Tibial nerve (tissue), 4 donors: ENCODE measurements at regions not wholly inside any gene's neighbourhood (a gene's known extent, or its start where the extent isn't known, plus 50 kb on each side); places are given as distances from the start of the nearest gene placed in this dataset.
A peak's percentile ranks its signal among the peaks of the same experiment; 100 is the strongest.
"Not testable (repeated sequence)": the region's sequence is repeated elsewhere in the genome, so short reads cannot be mapped to it uniquely, and the experiment has no call there.

ENCODE experiments used
- DNase-seq, 2 donors: peaks; one replicate each; pipeline ENCODE4 v3.0.0-alpha.2; 2019; ENCODE audit warnings: low spot score in 2 of 2
- H3K27ac ChIP-seq, 4 donors: fragments of 200-600 bp; sonication (generic) in 3 of 4; one replicate each; pipeline ENCODE4 v1.5.1; 2017 to 2019; ENCODE audit warnings: mild to moderate bottlenecking in 1 of 4
- H3K27me3 ChIP-seq, 2 donors: fragments of 200-600 bp; sonication (generic) in 1 of 2; one replicate each; pipeline versions ENCODE4 v1.5.1 to v1.6.0; 2017 to 2019
- H3K36me3 ChIP-seq, 3 donors: fragments of 200-600 bp; sonication (generic); one replicate each; pipeline ENCODE4 v1.5.1; 2018 to 2019
- H3K4me1 ChIP-seq, 4 donors: fragments of 200-600 bp; sonication (generic) in 3 of 4; one replicate each; pipeline ENCODE4 v1.5.1; 2017 to 2019
- H3K4me3 ChIP-seq, 4 donors: fragments of 200-600 bp; sonication (generic) in 3 of 4; one replicate each; pipeline ENCODE4 v1.5.1; 2017 to 2019; ENCODE audit warnings: mild to moderate bottlenecking in 1 of 4, moderate library complexity in 1 of 4
- H3K9me3 ChIP-seq, 4 donors: fragments of 200-600 bp; sonication (generic) in 3 of 4; one replicate each; pipeline ENCODE4 v1.5.1; 2017 to 2019
- CTCF ChIP-seq, 5 experiments: fragments of 200-600 bp in 3 of 5; fragments of 450-650 bp in 2 of 5; sonication (generic) in 3 of 5; IDR thresholded peaks; one replicate each; pipeline ENCODE4 v1.5.1; 2016 to 2019; ENCODE audit warnings: antibody characterized with exemption in 5 of 5, mild to moderate bottlenecking in 3 of 5, moderate library complexity in 2 of 5
- EP300 ChIP-seq, 2 donors: sonication (generic); formaldehyde crosslinking; IDR thresholded peaks; one replicate each; pipeline ENCODE4 v1.6.1; 2017; ENCODE audit warnings: antibody characterized with exemption in 2 of 2, mild to moderate bottlenecking in 1 of 2
- POLR2A ChIP-seq, 2 donors: fragments of 450-650 bp; IDR thresholded peaks; one replicate each; pipeline ENCODE4 v1.6.1; 2017; ENCODE audit warnings: antibody characterized with exemption in 2 of 2, mild to moderate bottlenecking in 2 of 2, moderate library complexity in 2 of 2
- WGBS, 2 donors: methylation state at CpG; one replicate each; pipeline ENCODE4 v1.1.5; 2018; 5-methylcytosine and 5-hydroxymethylcytosine counted together

DNA sequence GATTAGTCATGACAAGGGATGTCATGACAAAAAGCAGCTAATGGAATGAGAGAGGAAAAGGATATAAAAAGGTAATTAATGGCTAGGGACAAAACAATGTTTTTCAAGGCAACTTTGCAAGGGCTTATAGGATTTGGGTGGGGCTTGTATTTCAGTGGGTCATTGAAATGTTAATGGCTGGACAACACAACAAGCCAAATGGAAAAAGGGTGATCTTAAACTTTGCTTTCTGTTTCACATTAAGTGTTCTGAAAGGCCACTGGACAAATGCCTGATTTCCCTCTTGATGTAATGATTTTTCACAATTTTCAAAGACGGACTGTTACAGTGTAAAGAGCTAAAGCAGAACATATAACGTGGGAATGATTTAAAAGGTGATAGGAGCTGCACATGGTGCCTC, 345.0 kb downstream of the TUSC7 start:
- H3K4me1 ChIP-seq: peaks cover 0 to 9% (median 0%) of the 10 kb centered on the region in 4 donors
- H3K36me3 ChIP-seq: no peaks in the 10 kb centered on the region
- no peaks in the 10 kb centered on the region for H3K27me3 ChIP-seq
- no peak overlapping the region for H3K4me3 ChIP-seq
- TF ChIP-seq CTCF (IDR thresholded peaks at IDR 0.05) (no peak), EP300 (IDR thresholded peaks at IDR 0.05) (no peak), POLR2A (IDR thresholded peaks at IDR 0.05) (no peak)
- DNase-seq: no peak
- WGBS, 2 donors: 48 to 63% methylated on average over 2 of the region's 2 CpGs
- H3K9me3 ChIP-seq: no peaks in the 10 kb centered on the region
- no peak overlapping the region for H3K27ac ChIP-seq

- 81 to 86% methylated on average over 5 of the region's 5 CpGs for WGBS, 2 donors
- H3K36me3 ChIP-seq, DNase-seq: not testable (repeated sequence)
Measured at GRCh38 chr3:117056946-117057345, 347.4 kb downstream of the TUSC7 start.

DNA sequence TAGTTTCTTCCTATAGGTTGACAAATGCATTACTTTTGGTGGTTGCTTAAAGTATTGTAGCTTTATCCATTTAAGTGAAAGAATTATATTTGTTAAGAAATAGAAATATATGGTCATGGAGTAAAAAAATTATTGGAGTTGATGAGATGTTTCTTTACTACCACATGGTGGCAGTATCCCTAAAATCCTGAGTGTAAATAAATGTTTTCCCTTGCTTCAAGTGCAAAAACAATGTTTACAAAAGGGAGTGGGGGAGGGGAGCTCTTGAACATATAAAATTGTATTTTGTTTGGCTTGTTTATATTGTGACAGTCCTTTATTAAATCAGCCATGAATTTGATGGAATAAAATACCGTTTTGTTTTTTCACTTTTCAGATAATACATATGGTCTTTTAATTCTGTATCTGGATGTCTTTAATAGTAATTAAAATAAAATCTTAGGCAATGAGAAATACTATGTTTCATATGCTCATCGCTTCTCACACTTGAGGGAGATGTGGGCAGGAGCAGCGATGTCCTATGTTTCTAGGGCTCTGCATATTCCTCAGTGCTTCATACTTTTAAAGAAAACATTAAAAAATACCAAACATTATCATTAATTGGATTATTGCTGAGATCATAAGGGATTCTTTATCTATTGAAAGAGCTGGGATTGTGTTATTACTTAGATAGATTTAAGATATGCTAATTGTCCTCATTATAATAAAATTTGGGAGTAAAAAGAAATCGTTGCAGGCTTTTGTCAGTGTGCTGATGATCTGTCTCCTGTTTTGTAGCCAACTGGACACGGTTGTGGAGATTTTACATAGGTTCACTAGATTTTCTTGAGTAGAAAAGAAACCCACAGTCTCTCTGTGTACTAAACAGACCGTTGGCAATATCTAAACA, 349.7 kb downstream of the TUSC7 start:
- no peaks in the 10 kb centered on the region for H3K36me3 ChIP-seq
- H3K27ac ChIP-seq: no peak overlapping the region
- DNase-seq: no peak
- H3K4me3 ChIP-seq: no peak overlapping the region
- H3K4me1 ChIP-seq: peaks cover 0 to 21% (median 0%) of the 10 kb centered on the region in 4 donors
- 43 to 46% methylated on average over 6 of the region's 6 CpGs for WGBS, 2 donors
- no peaks in the 10 kb centered on the region for H3K9me3 ChIP-seq
- TF ChIP-seq EP300 (IDR thresholded peaks at IDR 0.05): no peak
- TF ChIP-seq CTCF (IDR thresholded peaks at IDR 0.05): peak; percentile 24 to 58 (median 51)
- no peak for TF ChIP-seq POLR2A (IDR thresholded peaks at IDR 0.05)
- no peaks in the 10 kb centered on the region for H3K27me3 ChIP-seq

More at GRCh38 chr3:117056946-117057345, 347.4 kb downstream of the TUSC7 start:
- not testable (repeated sequence) for H3K27ac ChIP-seq, H3K27me3 ChIP-seq, H3K4me3 ChIP-seq, H3K9me3 ChIP-seq
- peaks cover 0 to 11% (median 0%) of the 10 kb centered on the region in 4 donors for H3K4me1 ChIP-seq

- no peak for DNase-seq
- H3K4me3 ChIP-seq: no peak overlapping the region
- no peaks in the 10 kb centered on the region for H3K27me3 ChIP-seq
- no peaks in the 10 kb centered on the region for H3K36me3 ChIP-seq
- H3K27ac ChIP-seq: no peak overlapping the region
- no peaks in the 10 kb centered on the region for H3K9me3 ChIP-seq
- 86 to 92% methylated on average over 3 of the region's 3 CpGs for WGBS, 2 donors
- H3K4me1 ChIP-seq: peaks cover 0 to 23% (median 0%) of the 10 kb centered on the region in 4 donors
- TF ChIP-seq EP300 (IDR thresholded peaks at IDR 0.05): no peak
- no peak for TF ChIP-seq POLR2A (IDR thresholded peaks at IDR 0.05)
- no peak for TF ChIP-seq CTCF (IDR thresholded peaks at IDR 0.05)
Measured at GRCh38 chr3:117059956-117060270, 350.3 kb downstream of the TUSC7 start.

DNA sequence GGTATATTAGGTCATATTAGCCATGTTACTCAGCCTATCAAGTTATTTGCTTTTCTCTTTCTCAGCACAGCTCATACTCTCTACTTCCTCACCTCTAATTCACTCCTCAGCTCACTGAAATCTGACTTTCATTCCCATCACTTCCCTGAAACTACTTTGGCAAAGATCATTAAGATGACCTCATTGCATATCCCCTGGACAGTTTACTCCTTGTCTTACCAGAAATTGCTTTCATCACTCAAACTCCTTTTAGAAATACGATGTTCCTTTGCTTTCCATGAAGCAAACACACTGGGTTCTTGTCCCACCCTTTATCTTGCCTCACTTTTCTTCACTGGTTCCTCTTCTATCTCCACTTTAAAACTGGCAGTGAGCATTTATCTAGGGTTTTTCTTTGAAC, 354.4 kb downstream of the TUSC7 start:
- TF ChIP-seq CTCF (IDR thresholded peaks at IDR 0.05): no peak
- peak in 1 of 2 donors; percentile 87 for TF ChIP-seq EP300 (IDR thresholded peaks at IDR 0.05)
- peak in 1 of 2 donors; percentile 28 for DNase-seq
- Histone ChIP-seq H3K27me3 (no peaks in the 10 kb centered on the region), H3K27ac (peak overlapping the region in 2 of 4 donors; percentile 48 to 56), H3K4me3 (no peak overlapping the region), H3K36me3 (no peaks in the 10 kb centered on the region), H3K9me3 (no peaks in the 10 kb centered on the region), H3K4me1 (peaks cover 0 to 20% (median 0%) of the 10 kb centered on the region in 4 donors)
- 34 to 35% methylated on average over 1 of the region's 1 CpG for WGBS, 2 donors
